ENCODE measurements at regions not wholly inside any gene's neighbourhood (a gene's known extent, or its start where the extent isn't known, plus 50 kb on each side); places are given as distances from the start of the nearest gene placed in this dataset.

DNA sequence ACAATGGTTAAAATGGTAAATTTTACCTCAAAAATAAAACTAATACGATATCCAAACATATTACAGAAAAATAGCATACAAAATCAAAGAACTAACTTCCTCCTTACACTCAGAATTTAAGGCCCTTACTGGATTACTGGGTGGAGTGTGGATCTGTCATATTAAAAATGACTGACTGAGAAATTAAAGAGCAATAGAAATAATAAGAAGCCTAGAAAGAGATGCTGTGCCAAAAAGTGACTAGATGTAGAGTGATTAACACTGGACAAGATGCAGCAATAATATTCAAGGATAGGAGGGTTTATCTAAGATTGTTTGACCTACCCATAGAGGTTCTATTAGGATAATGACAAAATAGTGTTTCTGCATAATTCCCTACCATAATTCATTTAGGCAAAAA is 424.3 kb downstream of the SETD4 start:
- no peak for DNase-seq (ENCODE audit: low read depth)
- TF ChIP-seq MYC (IDR thresholded peaks at IDR 0.05; ENCODE audit: low read depth, low read length) (no peak), POLR2A (IDR thresholded peaks at IDR 0.05; ENCODE audit: extremely low read depth, insufficient read length) (no peak)
- TF ChIP-seq, protein P1, sequence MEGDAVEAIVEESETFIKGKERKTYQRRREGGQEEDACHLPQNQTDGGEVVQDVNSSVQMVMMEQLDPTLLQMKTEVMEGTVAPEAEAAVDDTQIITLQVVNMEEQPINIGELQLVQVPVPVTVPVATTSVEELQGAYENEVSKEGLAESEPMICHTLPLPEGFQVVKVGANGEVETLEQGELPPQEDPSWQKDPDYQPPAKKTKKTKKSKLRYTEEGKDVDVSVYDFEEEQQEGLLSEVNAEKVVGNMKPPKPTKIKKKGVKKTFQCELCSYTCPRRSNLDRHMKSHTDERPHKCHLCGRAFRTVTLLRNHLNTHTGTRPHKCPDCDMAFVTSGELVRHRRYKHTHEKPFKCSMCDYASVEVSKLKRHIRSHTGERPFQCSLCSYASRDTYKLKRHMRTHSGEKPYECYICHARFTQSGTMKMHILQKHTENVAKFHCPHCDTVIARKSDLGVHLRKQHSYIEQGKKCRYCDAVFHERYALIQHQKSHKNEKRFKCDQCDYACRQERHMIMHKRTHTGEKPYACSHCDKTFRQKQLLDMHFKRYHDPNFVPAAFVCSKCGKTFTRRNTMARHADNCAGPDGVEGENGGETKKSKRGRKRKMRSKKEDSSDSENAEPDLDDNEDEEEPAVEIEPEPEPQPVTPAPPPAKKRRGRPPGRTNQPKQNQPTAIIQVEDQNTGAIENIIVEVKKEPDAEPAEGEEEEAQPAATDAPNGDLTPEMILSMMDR (IDR thresholded peaks at IDR 0.05; ENCODE audit: low read depth, low read length), result no peak
- TF ChIP-seq, protein P2, sequence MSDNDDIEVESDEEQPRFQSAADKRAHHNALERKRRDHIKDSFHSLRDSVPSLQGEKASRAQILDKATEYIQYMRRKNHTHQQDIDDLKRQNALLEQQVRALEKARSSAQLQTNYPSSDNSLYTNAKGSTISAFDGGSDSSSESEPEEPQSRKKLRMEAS (IDR thresholded peaks at IDR 0.05; ENCODE audit: low read depth, low read length), result no peak
- no peak overlapping the region for H3K4me3 ChIP-seq (ENCODE audit: low read depth, low read length)

DNA sequence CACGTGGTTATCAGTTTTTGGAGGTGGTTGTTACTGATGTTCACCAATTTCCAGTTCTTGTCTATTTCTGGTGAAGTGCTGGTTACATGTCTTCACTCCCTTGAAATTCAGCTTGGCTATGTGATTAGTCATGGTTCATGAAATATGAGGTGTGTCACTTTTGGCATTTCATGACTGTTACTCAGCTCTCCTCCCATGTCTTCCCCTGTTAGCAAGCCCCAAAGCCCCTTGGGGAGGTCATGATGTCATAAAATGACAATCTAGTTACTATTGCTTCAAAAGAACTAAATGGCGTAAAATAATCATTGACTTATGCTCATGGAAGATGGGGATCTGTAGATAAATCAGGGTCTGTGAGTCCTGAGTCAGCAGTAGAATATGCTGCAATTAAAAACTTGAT is 425.1 kb downstream of the SETD4 start:
- TF ChIP-seq MYC (IDR thresholded peaks at IDR 0.05; ENCODE audit: low read depth, low read length), result no peak
- DNase-seq (ENCODE audit: low read depth), result no peak

DNA sequence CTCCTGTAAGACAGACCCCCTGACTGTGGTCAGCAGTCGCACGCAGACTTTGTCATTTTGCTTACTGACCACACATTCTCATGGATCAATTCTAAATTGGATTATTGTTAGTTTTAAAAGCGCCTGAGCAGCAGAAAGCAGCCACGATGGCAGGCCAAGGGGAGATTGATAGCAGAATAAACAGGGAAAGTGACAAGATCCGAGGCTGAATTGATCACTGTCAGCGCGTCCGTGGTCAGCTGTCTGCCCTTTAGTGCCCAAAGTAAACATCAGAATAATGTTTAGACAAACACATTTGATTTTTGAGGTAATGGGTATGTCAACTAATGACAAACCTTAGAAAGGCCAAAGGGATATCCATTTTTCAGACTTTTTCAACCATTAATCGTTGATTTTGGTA is 426.8 kb downstream of the SETD4 start:
- no peak for DNase-seq (ENCODE audit: low read depth)
- TF ChIP-seq, protein P1 (IDR thresholded peaks at IDR 0.05; ENCODE audit: low read depth, low read length), result no peak
- TF ChIP-seq, protein P2 (IDR thresholded peaks at IDR 0.05; ENCODE audit: low read depth, low read length), result no peak
- TF ChIP-seq POLR2A (IDR thresholded peaks at IDR 0.05; ENCODE audit: extremely low read depth, insufficient read length) (no peak), MYC (IDR thresholded peaks at IDR 0.05; ENCODE audit: low read depth, low read length) (no peak)
- H3K4me3 ChIP-seq (ENCODE audit: low read depth, low read length), result no peak overlapping the region

More for the DNA sequence above, 425.1 kb downstream of the SETD4 start:
- no peak overlapping the region for H3K4me3 ChIP-seq (ENCODE audit: low read depth, low read length)

DNA sequence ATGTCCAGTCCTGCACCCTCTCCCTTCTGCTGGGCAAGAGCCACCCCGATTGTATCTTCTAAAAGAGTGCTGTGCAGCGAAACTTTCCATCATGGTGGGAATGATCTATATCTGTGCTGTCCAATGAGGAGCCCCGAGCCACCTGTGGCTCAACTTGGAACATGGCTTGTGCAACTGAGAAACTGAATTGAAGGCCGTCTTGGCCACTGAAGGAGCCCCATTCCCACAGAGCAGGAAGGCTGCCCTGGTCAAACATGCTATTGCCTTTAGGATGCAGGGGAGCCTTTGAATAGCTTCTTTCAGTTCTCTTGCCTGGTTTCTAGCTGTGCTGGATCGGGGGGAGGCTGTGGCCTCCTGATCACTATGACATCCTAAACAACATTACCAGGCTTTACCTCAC is 427.6 kb downstream of the SETD4 start:
- DNase-seq (ENCODE audit: low read depth), result no peak
- H3K4me3 ChIP-seq (ENCODE audit: low read depth, low read length), result no peak overlapping the region
- TF ChIP-seq MYC (IDR thresholded peaks at IDR 0.05; ENCODE audit: low read depth, low read length) (no peak), POLR2A (IDR thresholded peaks at IDR 0.05; ENCODE audit: extremely low read depth, insufficient read length) (no peak)
- TF ChIP-seq, protein P2 (IDR thresholded peaks at IDR 0.05; ENCODE audit: low read depth, low read length), result no peak
- TF ChIP-seq, protein P1 (IDR thresholded peaks at IDR 0.05; ENCODE audit: low read depth, low read length), result no peak

DNA sequence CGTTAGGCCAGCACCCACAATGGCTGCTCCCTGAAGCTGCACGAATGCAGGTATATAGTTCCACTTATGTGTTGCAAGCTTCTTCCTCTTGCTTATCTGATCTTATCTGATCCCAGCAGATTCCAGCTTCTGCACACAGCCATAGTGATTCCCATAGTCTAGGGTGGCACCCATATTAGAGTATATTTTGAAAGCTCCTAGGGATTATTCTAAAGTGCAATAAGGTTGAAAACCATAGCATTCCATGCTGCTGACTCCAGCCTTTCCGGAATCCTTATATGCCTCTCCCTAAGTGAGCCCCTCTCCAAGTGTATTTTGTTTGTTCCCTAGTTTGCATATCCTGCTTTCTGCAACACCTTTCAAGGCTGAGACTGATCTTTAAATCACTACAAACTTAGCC is 432.0 kb downstream of the SETD4 start:
- H3K4me3 ChIP-seq (ENCODE audit: low read depth, low read length), result no peak overlapping the region
- no peak for DNase-seq (ENCODE audit: low read depth)
- TF ChIP-seq POLR2A (IDR thresholded peaks at IDR 0.05; ENCODE audit: extremely low read depth, insufficient read length), result no peak

DNA sequence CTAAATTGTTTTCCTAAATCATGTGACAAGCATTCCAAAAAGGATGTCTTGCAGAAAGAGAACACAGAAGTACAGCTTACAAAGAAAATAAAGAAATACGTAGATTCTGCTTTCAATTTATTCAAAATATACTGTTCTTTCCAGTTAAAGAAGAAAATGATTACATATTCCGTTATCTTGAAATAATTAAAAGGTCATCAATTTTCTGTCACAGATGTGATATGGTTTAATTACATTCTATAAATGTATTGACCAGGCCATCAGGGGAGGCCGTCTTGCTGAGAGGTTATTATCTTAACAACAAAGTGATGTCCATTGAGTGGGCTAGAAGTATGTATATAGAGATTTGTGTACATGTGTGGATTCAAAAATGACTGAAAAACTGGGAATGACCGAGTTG is 432.9 kb downstream of the SETD4 start:
- no peak for TF ChIP-seq POLR2A (IDR thresholded peaks at IDR 0.05; ENCODE audit: extremely low read depth, insufficient read length)
- no peak for TF ChIP-seq MYC (IDR thresholded peaks at IDR 0.05; ENCODE audit: low read depth, low read length)
- TF ChIP-seq, protein P2 (IDR thresholded peaks at IDR 0.05; ENCODE audit: low read depth, low read length), result no peak
- TF ChIP-seq, protein P1 (IDR thresholded peaks at IDR 0.05; ENCODE audit: low read depth, low read length), result no peak
- no peak overlapping the region for H3K4me3 ChIP-seq (ENCODE audit: low read depth, low read length)
- DNase-seq (ENCODE audit: low read depth), result no peak

DNA sequence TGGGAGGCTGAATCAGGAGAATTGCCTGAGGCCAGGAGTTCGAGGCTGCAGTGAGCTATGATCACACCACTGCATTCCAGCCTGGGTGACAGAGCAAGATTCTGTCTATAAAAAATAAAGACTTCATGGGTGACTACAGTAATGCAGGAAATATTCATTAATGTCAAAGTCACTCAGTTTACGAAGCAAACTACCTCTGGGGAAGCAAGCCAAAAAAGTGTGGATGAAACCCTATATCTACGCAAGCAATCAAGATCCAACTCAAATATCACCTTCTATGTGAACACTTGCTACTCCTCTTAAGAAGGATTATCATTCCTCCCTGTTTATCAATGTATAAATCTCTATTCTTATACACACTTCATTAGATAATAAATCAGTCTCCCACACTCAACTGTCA is 434.8 kb downstream of the SETD4 start:
- no peak overlapping the region for H3K4me3 ChIP-seq (ENCODE audit: low read depth, low read length)
- no peak for TF ChIP-seq MYC (IDR thresholded peaks at IDR 0.05; ENCODE audit: low read depth, low read length)
- TF ChIP-seq, protein P1 (IDR thresholded peaks at IDR 0.05; ENCODE audit: low read depth, low read length), result no peak
- no peak for TF ChIP-seq POLR2A (IDR thresholded peaks at IDR 0.05; ENCODE audit: extremely low read depth, insufficient read length)
- TF ChIP-seq, protein P2 (IDR thresholded peaks at IDR 0.05; ENCODE audit: low read depth, low read length), result no peak
- no peak for DNase-seq (ENCODE audit: low read depth)
